CD4-positive, CD25-positive, alpha-beta regulatory T cell (primary cell): ENCODE measurements at regions not wholly inside any gene's neighbourhood (a gene's known extent, or its start where the extent isn't known, plus 50 kb on each side); places are given as distances from the start of the nearest gene placed in this dataset.

Experiments
- ATAC-seq, 2 donors: fragments of 150-1000 bp; cut with Tn5 transposase; one replicate each; pipeline ENCODE4 v1.10.0; 2021; ENCODE audit warnings: low read depth in 2 of 2, moderate number of reproducible peaks in 2 of 2, moderate library complexity in 1 of 2
- DNase-seq, 3 donors: peaks; one replicate each; pipeline versions ENCODE4 v3.0.0 to v3.0.0-alpha.2; 2012 to 2022; ENCODE audit warnings: mixed read lengths in 1 of 3
- H3K27ac ChIP-seq: one replicate; pipeline ENCODE4 v1.7.0; 2013; ENCODE audit warnings: mild to moderate bottlenecking, low read length; ENCODE audit not compliant: insufficient read depth, poor library complexity, severe bottlenecking
- H3K27me3 ChIP-seq: one replicate; pipeline ENCODE4 v1.7.0; 2013; ENCODE audit warnings: low read length; ENCODE audit not compliant: control insufficient read depth, insufficient read depth
- H3K36me3 ChIP-seq: one replicate; pipeline ENCODE4 v1.7.0; 2013; ENCODE audit warnings: mild to moderate bottlenecking, low read length, moderate library complexity; ENCODE audit not compliant: control insufficient read depth, insufficient read depth
- H3K4me1 ChIP-seq: 2 replicates; pipeline ENCODE4 v1.7.0; 2013; ENCODE audit warnings: mild to moderate bottlenecking, low read length; ENCODE audit not compliant: insufficient read depth, control insufficient read depth, poor library complexity, severe bottlenecking
- H3K4me3 ChIP-seq: one replicate; pipeline ENCODE4 v1.7.0; 2013; ENCODE audit warnings: low read depth, mild to moderate bottlenecking, low read length, moderate library complexity
- H3K9me3 ChIP-seq, 2 experiments: 1 replicate in 1 of 2; 2 replicates in 1 of 2; pipeline ENCODE4 v1.7.0; 2013; ENCODE audit warnings: low read length in 2 of 2, mild to moderate bottlenecking in 1 of 2, moderate library complexity in 1 of 2; ENCODE audit not compliant: control insufficient read depth in 2 of 2
- H3K27ac Mint-ChIP-seq, 3 donors: one replicate each; pipeline ENCODE4 v1.8.0; 2020 to 2022; ENCODE audit warnings: mild to moderate bottlenecking in 3 of 3, mixed read lengths in 3 of 3, moderate library complexity in 2 of 3
- H3K27me3 Mint-ChIP-seq: one replicate; pipeline ENCODE4 v1.8.0; 2022; ENCODE audit warnings: mild to moderate bottlenecking, mixed read lengths
- H3K36me3 Mint-ChIP-seq: one replicate; pipeline ENCODE4 v1.8.0; 2020; ENCODE audit warnings: mixed read lengths
- H3K4me1 Mint-ChIP-seq, 4 donors: one replicate each; pipeline ENCODE4 v1.8.0; 2020 to 2022; ENCODE audit warnings: mixed read lengths in 4 of 4, mild to moderate bottlenecking in 1 of 4
- H3K4me3 Mint-ChIP-seq, 4 donors: one replicate each; pipeline ENCODE4 v1.8.0; 2020 to 2022; ENCODE audit warnings: mild to moderate bottlenecking in 4 of 4, mixed read lengths in 4 of 4, moderate library complexity in 3 of 4
- H3K9me3 Mint-ChIP-seq, 7 donors: one replicate each; pipeline ENCODE4 v1.8.0; 2020 to 2022; ENCODE audit warnings: mixed read lengths in 7 of 7, mild to moderate bottlenecking in 3 of 7, moderate library complexity in 2 of 7

GRCh38 chr4:38266616-38267015, 306.4 kb downstream of the PTTG2 start:
- Mint-ChIP-seq H3K36me3 (no peaks in the 10 kb centered on the region), H3K4me1 (no peaks in the 10 kb centered on the region), H3K27ac (no peak overlapping the region), H3K9me3 (peaks cover 0 to 2% (median 0%) of the 10 kb centered on the region in 7 donors), H3K4me3 (no peak overlapping the region), H3K27me3 (peaks cover 2% of the 10 kb centered on the region)
- no peak overlapping the region for H3K27ac ChIP-seq
- no peaks in the 10 kb centered on the region for H3K36me3 ChIP-seq
- H3K9me3 ChIP-seq, result no peaks in the 10 kb centered on the region
- DNase-seq (no peak), ATAC-seq (no peak)
- H3K4me3 ChIP-seq, result no peak overlapping the region
- no peaks in the 10 kb centered on the region for H3K27me3 ChIP-seq
- no peaks in the 10 kb centered on the region for H3K4me1 ChIP-seq

GRCh38 chr4:38268108-38268820, 308.1 kb downstream of the PTTG2 start:
- Mint-ChIP-seq H3K4me1 (no peaks in the 10 kb centered on the region), H3K27me3 (no peaks in the 10 kb centered on the region), H3K36me3 (no peaks in the 10 kb centered on the region), H3K27ac (no peak overlapping the region), H3K9me3 (peaks cover 0 to 2% (median 0%) of the 10 kb centered on the region in 7 donors), H3K4me3 (no peak overlapping the region)
- DNase-seq, result no peak
- H3K36me3 ChIP-seq, result no peaks in the 10 kb centered on the region
- no peaks in the 10 kb centered on the region for H3K4me1 ChIP-seq
- H3K27me3 ChIP-seq, result no peaks in the 10 kb centered on the region
- ATAC-seq, result no peak
- no peaks in the 10 kb centered on the region for H3K9me3 ChIP-seq
- no peak overlapping the region for H3K4me3 ChIP-seq
- H3K27ac ChIP-seq, result no peak overlapping the region

- no peak overlapping the region for H3K27ac ChIP-seq
- no peaks in the 10 kb centered on the region for H3K4me1 ChIP-seq
- no peaks in the 10 kb centered on the region for H3K4me1 Mint-ChIP-seq
- H3K27ac Mint-ChIP-seq, result no peak overlapping the region
- no peaks in the 10 kb centered on the region for H3K36me3 ChIP-seq
- H3K9me3 ChIP-seq, result no peaks in the 10 kb centered on the region
- H3K36me3 Mint-ChIP-seq, result no peaks in the 10 kb centered on the region
- peaks cover 0 to 2% (median 0%) of the 10 kb centered on the region in 7 donors for H3K9me3 Mint-ChIP-seq
- no peaks in the 10 kb centered on the region for H3K27me3 Mint-ChIP-seq
- no peak overlapping the region for H3K4me3 ChIP-seq
- DNase-seq, result no peak
- H3K27me3 ChIP-seq, result no peaks in the 10 kb centered on the region
- no peak overlapping the region for H3K4me3 Mint-ChIP-seq
- ATAC-seq, result no peak
Measured at GRCh38 chr4:38268837-38269236, 308.6 kb downstream of the PTTG2 start.

- Mint-ChIP-seq H3K4me3 (no peak overlapping the region), H3K27me3 (no peaks in the 10 kb centered on the region), H3K9me3 (peaks cover 0 to 7% (median 0%) of the 10 kb centered on the region in 7 donors), H3K27ac (peak overlapping the region in 1 of 3 donors; percentile 51), H3K36me3 (no peaks in the 10 kb centered on the region), H3K4me1 (no peaks in the 10 kb centered on the region)
- no peaks in the 10 kb centered on the region for H3K27me3 ChIP-seq
- H3K4me3 ChIP-seq, result no peak overlapping the region
- DNase-seq, result no peak
- ATAC-seq, result no peak
- H3K9me3 ChIP-seq, result no peaks in the 10 kb centered on the region
- H3K36me3 ChIP-seq, result no peaks in the 10 kb centered on the region
- no peaks in the 10 kb centered on the region for H3K4me1 ChIP-seq
- no peak overlapping the region for H3K27ac ChIP-seq
Measured at GRCh38 chr4:38273407-38273806, 313.2 kb downstream of the PTTG2 start.

- no peak overlapping the region for H3K4me3 Mint-ChIP-seq
- no peaks in the 10 kb centered on the region for H3K4me1 Mint-ChIP-seq
- no peaks in the 10 kb centered on the region for H3K36me3 ChIP-seq
- no peak overlapping the region for H3K4me3 ChIP-seq
- peaks cover 4% of the 10 kb centered on the region for H3K27me3 Mint-ChIP-seq
- no peaks in the 10 kb centered on the region for H3K27me3 ChIP-seq
- H3K27ac ChIP-seq, result no peak overlapping the region
- DNase-seq (no peak), ATAC-seq (no peak)
- no peaks in the 10 kb centered on the region for H3K9me3 ChIP-seq
- H3K27ac Mint-ChIP-seq, result no peak overlapping the region
- H3K36me3 Mint-ChIP-seq, result no peaks in the 10 kb centered on the region
- peaks cover 0 to 8% (median 0%) of the 10 kb centered on the region in 7 donors for H3K9me3 Mint-ChIP-seq
- no peaks in the 10 kb centered on the region for H3K4me1 ChIP-seq
Measured at GRCh38 chr4:38275331-38276100, 315.3 kb downstream of the PTTG2 start.

GRCh38 chr4:38278255-38278654, 318.1 kb downstream of the PTTG2 start:
- Mint-ChIP-seq H3K27ac (no peak overlapping the region), H3K36me3 (no peaks in the 10 kb centered on the region), H3K4me3 (no peak overlapping the region), H3K4me1 (peaks cover 0 to 2% (median 0%) of the 10 kb centered on the region in 4 donors), H3K27me3 (peaks cover 4% of the 10 kb centered on the region), H3K9me3 (peaks cover 0 to 8% (median 0%) of the 10 kb centered on the region in 7 donors)
- Histone ChIP-seq H3K27me3 (no peaks in the 10 kb centered on the region), H3K9me3 (no peaks in the 10 kb centered on the region), H3K4me3 (no peak overlapping the region), H3K4me1 (no peaks in the 10 kb centered on the region), H3K36me3 (no peaks in the 10 kb centered on the region), H3K27ac (no peak overlapping the region)
- DNase-seq (no peak), ATAC-seq (no peak)

- no peak for ATAC-seq
- Histone ChIP-seq H3K36me3 (no peaks in the 10 kb centered on the region), H3K27me3 (no peaks in the 10 kb centered on the region), H3K4me1 (no peaks in the 10 kb centered on the region), H3K9me3 (no peaks in the 10 kb centered on the region), H3K4me3 (no peak overlapping the region), H3K27ac (no peak overlapping the region)
- H3K9me3 Mint-ChIP-seq, result peaks cover 0 to 8% (median 0%) of the 10 kb centered on the region in 7 donors
- peaks cover 0 to 2% (median 0%) of the 10 kb centered on the region in 4 donors for H3K4me1 Mint-ChIP-seq
- no peak for DNase-seq
- no peak overlapping the region for H3K4me3 Mint-ChIP-seq
- peaks cover 4% of the 10 kb centered on the region for H3K27me3 Mint-ChIP-seq
- H3K36me3 Mint-ChIP-seq, result no peaks in the 10 kb centered on the region
- no peak overlapping the region for H3K27ac Mint-ChIP-seq
Measured at GRCh38 chr4:38279077-38279476, 318.9 kb downstream of the PTTG2 start.
